Glutamatergic neuron (in vitro differentiated cells): ENCODE measurements at regions not wholly inside any gene's neighbourhood (a gene's known extent, or its start where the extent isn't known, plus 50 kb on each side); places are given as distances from the start of the nearest gene placed in this dataset.

ENCODE experiments used
- DNase-seq: peaks from one replicate; pipeline ENCODE4 v3.0.0; 2022
- H3K27ac Mint-ChIP-seq: one replicate; pipeline ENCODE4 v1.8.0; 2020; ENCODE audit warnings: mild to moderate bottlenecking, mixed read lengths, inconsistent platforms; ENCODE audit not compliant: unreplicated experiment
- H3K27me3 Mint-ChIP-seq: one replicate; pipeline ENCODE4 v1.8.0; 2020; ENCODE audit warnings: mild to moderate bottlenecking, moderate library complexity, mixed read lengths, inconsistent platforms; ENCODE audit not compliant: unreplicated experiment
- H3K36me3 Mint-ChIP-seq: one replicate; pipeline ENCODE4 v1.8.0; 2020; ENCODE audit warnings: mild to moderate bottlenecking, mixed read lengths, inconsistent platforms; ENCODE audit not compliant: unreplicated experiment
- H3K4me1 Mint-ChIP-seq: one replicate; pipeline ENCODE4 v1.8.0; 2020; ENCODE audit warnings: mild to moderate bottlenecking, low read depth, mixed read lengths, inconsistent platforms; ENCODE audit not compliant: unreplicated experiment
- H3K4me3 Mint-ChIP-seq: one replicate; pipeline ENCODE4 v1.8.0; 2020; ENCODE audit warnings: mild to moderate bottlenecking, mixed read lengths, inconsistent platforms; ENCODE audit not compliant: unreplicated experiment
- H3K9me3 Mint-ChIP-seq: one replicate; pipeline ENCODE4 v1.8.0; 2020; ENCODE audit warnings: mild to moderate bottlenecking, moderate library complexity, mixed read lengths, inconsistent platforms; ENCODE audit not compliant: unreplicated experiment
- CTCF ChIP-seq: fragments of 200-600 bp; sonication (generic); IDR thresholded peaks from one replicate; pipeline ENCODE4 v1.5.0; 2021; ENCODE audit not compliant: partially characterized antibody, unreplicated experiment

- TF ChIP-seq CTCF, result no peak
- peaks cover 20% of the 10 kb centered on the region for H3K36me3 Mint-ChIP-seq
- H3K4me3 Mint-ChIP-seq, result no peak overlapping the region
- H3K4me1 Mint-ChIP-seq, result no peaks in the 10 kb centered on the region
- DNase-seq, result no peak
- peaks cover 12% of the 10 kb centered on the region for H3K9me3 Mint-ChIP-seq
- no peaks in the 10 kb centered on the region for H3K27me3 Mint-ChIP-seq
- no peak overlapping the region for H3K27ac Mint-ChIP-seq
Measured at GRCh38 chr5:87053146-87053545, 214.5 kb upstream of the RASA1 start.

GRCh38 chr5:87054821-87055220 is 212.9 kb upstream of the RASA1 start:
- Mint-ChIP-seq H3K27ac (no peak overlapping the region), H3K27me3 (no peaks in the 10 kb centered on the region), H3K4me3 (no peak overlapping the region), H3K9me3 (peaks cover 6% of the 10 kb centered on the region), H3K4me1 (no peaks in the 10 kb centered on the region), H3K36me3 (peaks cover 9% of the 10 kb centered on the region)
- no peak for DNase-seq
- TF ChIP-seq CTCF, result no peak

- no peak for DNase-seq
- H3K4me3 Mint-ChIP-seq, result no peak overlapping the region
- H3K27me3 Mint-ChIP-seq, result no peaks in the 10 kb centered on the region
- TF ChIP-seq CTCF, result no peak
- H3K27ac Mint-ChIP-seq, result no peak overlapping the region
- no peaks in the 10 kb centered on the region for H3K9me3 Mint-ChIP-seq
- no peaks in the 10 kb centered on the region for H3K4me1 Mint-ChIP-seq
- H3K36me3 Mint-ChIP-seq, result no peaks in the 10 kb centered on the region
Measured at GRCh38 chr5:87061046-87061445, 206.6 kb upstream of the RASA1 start.

GRCh38 chr5:87069311-87069710 is 198.4 kb upstream of the RASA1 start:
- no peak for TF ChIP-seq CTCF
- no peak for DNase-seq
- Mint-ChIP-seq H3K4me3 (no peak overlapping the region), H3K9me3 (no peaks in the 10 kb centered on the region), H3K27ac (no peak overlapping the region), H3K4me1 (no peaks in the 10 kb centered on the region), H3K27me3 (no peaks in the 10 kb centered on the region), H3K36me3 (no peaks in the 10 kb centered on the region)

GRCh38 chr5:87069974-87070608 is 197.6 kb upstream of the RASA1 start:
- TF ChIP-seq CTCF, result no peak

More at GRCh38 chr5:87069974-87070608, 197.6 kb upstream of the RASA1 start:
- Mint-ChIP-seq H3K27me3 (no peaks in the 10 kb centered on the region), H3K4me3 (no peak overlapping the region), H3K9me3 (no peaks in the 10 kb centered on the region), H3K4me1 (no peaks in the 10 kb centered on the region), H3K27ac (no peak overlapping the region), H3K36me3 (no peaks in the 10 kb centered on the region)
- no peak for DNase-seq
